ENCODE measurements at regions not wholly inside any gene's neighbourhood (a gene's known extent, or its start where the extent isn't known, plus 50 kb on each side); places are given as distances from the start of the nearest gene placed in this dataset.

GRCh38 chr1:234969581-234970400 is 158.8 kb downstream of the TOMM20 start:
- no peak for TF ChIP-seq CTCF (conservative IDR thresholded peaks at IDR 0.05; ENCODE audit: low read depth, low read length)
- no peak for DNase-seq (ENCODE audit: low read depth)
- H3K4me3 ChIP-seq (ENCODE audit: low read length): peak overlapping the region; percentile 5

GRCh38 chr1:234969011-234969441 is 159.6 kb downstream of the TOMM20 start:
- no peak for DNase-seq (ENCODE audit: low read depth)
- no peak overlapping the region for H3K4me3 ChIP-seq (ENCODE audit: low read length)
- no peak for TF ChIP-seq CTCF (conservative IDR thresholded peaks at IDR 0.05; ENCODE audit: low read depth, low read length)

GRCh38 chr1:234968451-234968850 is 160.2 kb downstream of the TOMM20 start:
- H3K4me3 ChIP-seq (ENCODE audit: low read length): no peak overlapping the region
- no peak for TF ChIP-seq CTCF (conservative IDR thresholded peaks at IDR 0.05; ENCODE audit: low read depth, low read length)
- no peak for DNase-seq (ENCODE audit: low read depth)

- no peak for DNase-seq (ENCODE audit: low read depth)
- H3K4me3 ChIP-seq (ENCODE audit: low read length): no peak overlapping the region
- no peak for TF ChIP-seq CTCF (conservative IDR thresholded peaks at IDR 0.05; ENCODE audit: low read depth, low read length)
These were observed 161.5 kb downstream of the TOMM20 start for GRCh38 chr1:234967121-234967520.

GRCh38 chr1:234965111-234965510 is 163.5 kb downstream of the TOMM20 start:
- DNase-seq (ENCODE audit: low read depth): no peak
- no peak overlapping the region for H3K4me3 ChIP-seq (ENCODE audit: low read length)
- no peak for TF ChIP-seq CTCF (conservative IDR thresholded peaks at IDR 0.05; ENCODE audit: low read depth, low read length)

GRCh38 chr1:234963904-234964702 is 164.5 kb downstream of the TOMM20 start:
- no peak for TF ChIP-seq CTCF (conservative IDR thresholded peaks at IDR 0.05; ENCODE audit: low read depth, low read length)
- H3K4me3 ChIP-seq (ENCODE audit: low read length): no peak overlapping the region
- no peak for DNase-seq (ENCODE audit: low read depth)

All from retinal pigment epithelial cell (primary cell).